ENCODE measurements at regions not wholly inside any gene's neighbourhood (a gene's known extent, or its start where the extent isn't known, plus 50 kb on each side); places are given as distances from the start of the nearest gene placed in this dataset.

DNA sequence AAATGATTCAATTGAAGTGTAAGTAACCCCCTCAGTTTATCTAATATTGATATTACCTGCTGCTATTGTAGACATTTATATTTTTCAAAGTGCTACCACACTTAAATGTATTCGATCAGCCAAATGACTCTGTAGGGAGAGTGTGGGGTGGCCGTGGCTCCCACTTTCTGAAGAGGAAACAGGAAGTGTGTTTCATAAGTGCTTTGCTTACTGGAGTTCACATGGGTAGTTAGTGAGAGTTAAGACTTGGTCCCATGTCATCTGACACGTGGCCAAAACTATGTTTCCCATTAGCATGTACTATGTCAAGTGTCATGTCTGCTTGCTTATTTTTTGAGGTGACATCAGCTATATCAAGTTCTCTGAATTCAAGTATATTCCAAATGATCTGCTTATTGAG, 308.1 kb upstream of the GATB start:
- intact Hi-C loops (cut with micrococcal nuclease): no loop called here
- DNase-seq (no peak), ATAC-seq (no peak)
- H3F3A ChIP-seq (ENCODE audit: low read length, unreplicated experiment): no peaks in the 10 kb centered on the region
- ChIA-PET POLR2A (ENCODE audit: unreplicated experiment) (no interaction called here), CTCF (no interaction called here)
- H3K27ac ChIP-seq (ENCODE audit: low read length): no peak overlapping the region
- no peak overlapping the region for H3K4me3 ChIP-seq (ENCODE audit: low read length)
- peaks cover 12% of the 10 kb centered on the region for H3K4me1 ChIP-seq (ENCODE audit: insufficient read depth, low read length)
- no peaks in the 10 kb centered on the region for H3K9me2 ChIP-seq (replicated peaks; ENCODE audit: low read length)
- H3K9me3 ChIP-seq (ENCODE audit: low read length): no peaks in the 10 kb centered on the region
- H3K4me2 ChIP-seq (ENCODE audit: low read length): no peak overlapping the region
- no peaks in the 10 kb centered on the region for H3K36me3 ChIP-seq (ENCODE audit: low read depth, low read length)
- BruUV-seq (replicated peaks): no TSS peak
- no peak for TF ChIP-seq EZH2phosphoT487 (IDR thresholded peaks at IDR 0.05; ENCODE audit: borderline replicate concordance, low read length)
- TF ChIP-seq EZH2 (IDR thresholded peaks at IDR 0.05; ENCODE audit: low read length, unreplicated experiment): no peak
- TF ChIP-seq, protein P1, sequence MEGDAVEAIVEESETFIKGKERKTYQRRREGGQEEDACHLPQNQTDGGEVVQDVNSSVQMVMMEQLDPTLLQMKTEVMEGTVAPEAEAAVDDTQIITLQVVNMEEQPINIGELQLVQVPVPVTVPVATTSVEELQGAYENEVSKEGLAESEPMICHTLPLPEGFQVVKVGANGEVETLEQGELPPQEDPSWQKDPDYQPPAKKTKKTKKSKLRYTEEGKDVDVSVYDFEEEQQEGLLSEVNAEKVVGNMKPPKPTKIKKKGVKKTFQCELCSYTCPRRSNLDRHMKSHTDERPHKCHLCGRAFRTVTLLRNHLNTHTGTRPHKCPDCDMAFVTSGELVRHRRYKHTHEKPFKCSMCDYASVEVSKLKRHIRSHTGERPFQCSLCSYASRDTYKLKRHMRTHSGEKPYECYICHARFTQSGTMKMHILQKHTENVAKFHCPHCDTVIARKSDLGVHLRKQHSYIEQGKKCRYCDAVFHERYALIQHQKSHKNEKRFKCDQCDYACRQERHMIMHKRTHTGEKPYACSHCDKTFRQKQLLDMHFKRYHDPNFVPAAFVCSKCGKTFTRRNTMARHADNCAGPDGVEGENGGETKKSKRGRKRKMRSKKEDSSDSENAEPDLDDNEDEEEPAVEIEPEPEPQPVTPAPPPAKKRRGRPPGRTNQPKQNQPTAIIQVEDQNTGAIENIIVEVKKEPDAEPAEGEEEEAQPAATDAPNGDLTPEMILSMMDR (conservative IDR thresholded peaks at IDR 0.05; ENCODE audit: low read depth, low read length): no peak
- H2AFZ ChIP-seq (ENCODE audit: low read length): no peak overlapping the region
- no peak overlapping the region for H3K9ac ChIP-seq (ENCODE audit: low read length)
- no peaks in the 10 kb centered on the region for H3K79me2 ChIP-seq (ENCODE audit: low read length)
- no peaks in the 10 kb centered on the region for H4K20me1 ChIP-seq (ENCODE audit: low read length)
- H3K27me3 ChIP-seq (ENCODE audit: low read length): no peaks in the 10 kb centered on the region

DNA sequence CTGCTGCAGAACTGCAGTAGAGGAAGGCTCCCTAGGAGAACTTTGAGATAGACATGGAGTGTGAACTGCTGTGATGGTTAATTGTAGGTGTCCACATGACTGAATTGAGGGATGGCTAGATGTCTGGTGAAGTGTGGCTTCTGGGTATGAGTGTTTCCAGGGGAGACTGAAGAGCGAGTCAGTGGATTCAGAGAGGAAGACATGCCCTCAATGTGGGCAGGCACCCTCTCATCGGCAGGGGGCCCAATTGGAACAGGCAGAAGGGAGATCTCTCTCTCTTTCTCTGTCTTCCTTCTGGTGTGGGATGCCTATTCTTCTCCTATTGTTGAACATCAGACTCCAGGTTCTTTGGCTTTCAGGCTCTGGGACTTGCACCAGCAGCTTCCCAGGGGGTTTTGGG, 304.7 kb upstream of the GATB start:
- intact Hi-C loops (cut with micrococcal nuclease): no loop called here
- CTCF ChIA-PET: no interaction called here
- TF ChIP-seq EZH2phosphoT487 (IDR thresholded peaks at IDR 0.05; ENCODE audit: borderline replicate concordance, low read length): no peak
- TF ChIP-seq EZH2 (IDR thresholded peaks at IDR 0.05; ENCODE audit: low read length, unreplicated experiment): no peak
- TF ChIP-seq, protein P1 (conservative IDR thresholded peaks at IDR 0.05; ENCODE audit: low read depth, low read length): no peak

DNA sequence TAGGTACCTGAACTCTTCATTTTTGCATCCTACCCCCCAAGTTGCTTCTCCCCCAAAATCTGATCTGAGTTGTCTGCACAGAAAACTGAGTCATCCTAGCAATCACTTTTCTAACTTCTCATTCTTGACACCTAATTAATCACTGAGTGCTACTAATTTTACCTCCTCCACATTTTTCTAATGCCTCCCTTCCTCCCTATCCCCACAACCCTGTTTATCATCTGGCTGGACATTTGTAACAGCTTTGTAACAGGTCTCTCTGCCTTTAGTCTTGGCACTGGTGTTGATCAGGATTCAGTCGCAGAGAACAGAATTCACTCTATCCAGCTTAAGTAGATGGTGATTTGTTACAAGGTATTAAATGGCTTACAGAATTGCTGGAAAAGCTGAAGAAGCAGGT, 303.9 kb upstream of the GATB start:
- DNase-seq: no peak
- H2AFZ ChIP-seq (ENCODE audit: low read length): no peak overlapping the region
- H3K4me1 ChIP-seq (ENCODE audit: insufficient read depth, low read length): peaks cover 23% of the 10 kb centered on the region
- intact Hi-C loops (cut with micrococcal nuclease): no loop called here
- H3K9me3 ChIP-seq (ENCODE audit: low read length): no peaks in the 10 kb centered on the region
- no peak overlapping the region for H3K4me3 ChIP-seq (ENCODE audit: low read length)
- H3K36me3 ChIP-seq (ENCODE audit: low read depth, low read length): no peaks in the 10 kb centered on the region
- ChIA-PET CTCF (no interaction called here), POLR2A (ENCODE audit: unreplicated experiment) (no interaction called here)
- H3K4me2 ChIP-seq (ENCODE audit: low read length): no peak overlapping the region
- H3K27ac ChIP-seq (ENCODE audit: low read length): no peak overlapping the region
- TF ChIP-seq, protein P1 (conservative IDR thresholded peaks at IDR 0.05; ENCODE audit: low read depth, low read length): no peak
- no peak for TF ChIP-seq EZH2phosphoT487 (IDR thresholded peaks at IDR 0.05; ENCODE audit: borderline replicate concordance, low read length)
- no peak for TF ChIP-seq EZH2 (IDR thresholded peaks at IDR 0.05; ENCODE audit: low read length, unreplicated experiment)
- no peaks in the 10 kb centered on the region for H3K79me2 ChIP-seq (ENCODE audit: low read length)
- no peaks in the 10 kb centered on the region for H3K27me3 ChIP-seq (ENCODE audit: low read length)
- no peaks in the 10 kb centered on the region for H4K20me1 ChIP-seq (ENCODE audit: low read length)
- H3K9ac ChIP-seq (ENCODE audit: low read length): no peak overlapping the region
- BruUV-seq (replicated peaks): no TSS peak
- no peak for ATAC-seq
- H3F3A ChIP-seq (ENCODE audit: low read length, unreplicated experiment): no peaks in the 10 kb centered on the region
- H3K9me2 ChIP-seq (replicated peaks; ENCODE audit: low read length): no peaks in the 10 kb centered on the region

More for the DNA sequence above, 304.7 kb upstream of the GATB start:
- Histone ChIP-seq H3K4me3 (ENCODE audit: low read length) (no peak overlapping the region), H3F3A (ENCODE audit: low read length, unreplicated experiment) (no peaks in the 10 kb centered on the region), H3K9ac (ENCODE audit: low read length) (no peak overlapping the region), H3K79me2 (ENCODE audit: low read length) (no peaks in the 10 kb centered on the region), H3K9me3 (ENCODE audit: low read length) (no peaks in the 10 kb centered on the region), H3K27me3 (ENCODE audit: low read length) (no peaks in the 10 kb centered on the region), H3K36me3 (ENCODE audit: low read depth, low read length) (no peaks in the 10 kb centered on the region), H3K4me1 (ENCODE audit: insufficient read depth, low read length) (peaks cover 23% of the 10 kb centered on the region), H4K20me1 (ENCODE audit: low read length) (no peaks in the 10 kb centered on the region), H2AFZ (ENCODE audit: low read length) (no peak overlapping the region), H3K4me2 (ENCODE audit: low read length) (no peak overlapping the region), H3K9me2 (replicated peaks; ENCODE audit: low read length) (no peaks in the 10 kb centered on the region), H3K27ac (ENCODE audit: low read length) (no peak overlapping the region)
- DNase-seq: no peak
- no TSS peak for BruUV-seq (replicated peaks)
- POLR2A ChIA-PET (ENCODE audit: unreplicated experiment): no interaction called here
- no peak for ATAC-seq

Data from PC-3 (cell line).